ENCODE measurements at regions not wholly inside any gene's neighbourhood (a gene's known extent, or its start where the extent isn't known, plus 50 kb on each side); places are given as distances from the start of the nearest gene placed in this dataset.
A peak's percentile ranks its signal among the peaks of the same experiment; 100 is the strongest.

DNA sequence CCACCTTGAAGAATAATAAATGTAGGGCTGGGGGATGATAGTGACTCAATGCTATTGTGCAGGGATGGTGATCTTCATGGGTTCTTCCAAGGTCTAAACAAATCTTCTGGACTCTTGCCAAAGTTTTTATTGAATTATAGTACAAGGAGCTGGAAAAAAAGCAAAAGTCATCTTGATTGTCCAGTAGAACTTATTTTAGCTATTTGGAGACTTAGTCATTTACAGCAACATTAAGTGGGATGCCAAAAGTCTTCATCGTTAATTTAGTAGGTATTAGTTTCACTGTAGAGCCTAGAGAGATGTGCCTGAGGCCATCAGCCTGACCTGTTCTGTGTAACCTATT is 212.9 kb upstream of the TBX18 start:
- Histone ChIP-seq H3K27me3 (ENCODE audit: control insufficient read depth, insufficient read depth, low read length) (no peaks in the 10 kb centered on the region), H3K4me3 (ENCODE audit: low read length in 3 of 3) (no peak overlapping the region), H3K9ac (ENCODE audit: low read length in 3 of 3) (no peak overlapping the region), H3K27ac (ENCODE audit: low read depth in 2 of 2, low read length in 2 of 2) (no peak overlapping the region), H3K9me3 (ENCODE audit: control insufficient read depth in 2 of 3, insufficient read depth in 1 of 3, low read length in 3 of 3) (no peaks in the 10 kb centered on the region), H3K36me3 (ENCODE audit: control insufficient read depth in 2 of 3, insufficient read depth in 3 of 3, low read length in 3 of 3) (no peaks in the 10 kb centered on the region), H3K4me1 (ENCODE audit: control insufficient read depth in 2 of 3, insufficient read depth in 2 of 3, low read depth in 1 of 3, low read length in 3 of 3) (no peaks in the 10 kb centered on the region)
- FAIRE-seq (no peak), DNase-seq (no peak)
- intact Hi-C loops (cut with DNase I) = no loop called here
- TF ChIP-seq, protein P1, sequence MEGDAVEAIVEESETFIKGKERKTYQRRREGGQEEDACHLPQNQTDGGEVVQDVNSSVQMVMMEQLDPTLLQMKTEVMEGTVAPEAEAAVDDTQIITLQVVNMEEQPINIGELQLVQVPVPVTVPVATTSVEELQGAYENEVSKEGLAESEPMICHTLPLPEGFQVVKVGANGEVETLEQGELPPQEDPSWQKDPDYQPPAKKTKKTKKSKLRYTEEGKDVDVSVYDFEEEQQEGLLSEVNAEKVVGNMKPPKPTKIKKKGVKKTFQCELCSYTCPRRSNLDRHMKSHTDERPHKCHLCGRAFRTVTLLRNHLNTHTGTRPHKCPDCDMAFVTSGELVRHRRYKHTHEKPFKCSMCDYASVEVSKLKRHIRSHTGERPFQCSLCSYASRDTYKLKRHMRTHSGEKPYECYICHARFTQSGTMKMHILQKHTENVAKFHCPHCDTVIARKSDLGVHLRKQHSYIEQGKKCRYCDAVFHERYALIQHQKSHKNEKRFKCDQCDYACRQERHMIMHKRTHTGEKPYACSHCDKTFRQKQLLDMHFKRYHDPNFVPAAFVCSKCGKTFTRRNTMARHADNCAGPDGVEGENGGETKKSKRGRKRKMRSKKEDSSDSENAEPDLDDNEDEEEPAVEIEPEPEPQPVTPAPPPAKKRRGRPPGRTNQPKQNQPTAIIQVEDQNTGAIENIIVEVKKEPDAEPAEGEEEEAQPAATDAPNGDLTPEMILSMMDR (IDR thresholded peaks at IDR 0.05; ENCODE audit: borderline replicate concordance, extremely low read depth, insufficient read depth) = no peak

DNA sequence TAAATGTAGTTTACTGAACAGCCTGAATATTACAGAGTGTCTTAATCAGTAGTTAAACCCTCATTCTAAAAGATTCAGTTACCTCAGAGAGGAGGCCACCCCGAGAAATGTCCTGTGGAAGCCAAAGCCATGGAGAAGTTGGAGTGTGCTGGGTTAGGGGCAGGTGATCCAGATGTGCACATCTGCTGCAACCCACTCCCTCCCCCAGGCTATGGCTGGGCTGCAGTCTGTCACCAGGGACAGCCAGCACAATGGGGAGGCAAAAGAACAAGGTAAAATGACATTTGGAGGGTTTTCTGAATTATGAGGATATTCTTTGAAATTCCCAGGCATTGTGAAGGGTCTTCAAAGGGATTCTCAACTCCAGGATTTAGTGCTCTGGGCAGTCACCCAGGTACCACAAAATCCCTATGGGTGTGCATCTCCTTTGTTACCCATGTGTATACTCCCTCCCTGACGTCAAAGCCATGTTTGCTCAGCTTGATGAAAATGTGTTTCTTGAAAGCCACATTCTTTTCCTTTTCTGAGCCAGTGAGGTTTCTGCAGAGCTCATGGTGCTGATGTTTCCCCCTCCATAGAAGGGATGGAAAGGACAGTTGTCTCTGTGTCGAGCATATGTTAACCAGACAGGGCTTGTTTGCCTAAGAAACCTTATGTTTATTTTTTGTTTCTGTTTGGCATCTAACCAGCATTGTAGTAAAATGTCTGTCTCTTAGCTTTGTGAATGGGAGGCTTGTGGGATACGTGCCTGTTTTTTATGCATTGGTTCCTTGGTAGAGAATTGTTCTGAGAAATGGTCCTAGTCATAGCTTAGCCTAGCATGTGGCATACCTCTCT is 212.3 kb upstream of the TBX18 start:
- FAIRE-seq (no peak), DNase-seq (peak in 1 of 5 donors; percentile 20)
- Histone ChIP-seq H3K36me3 (ENCODE audit: control insufficient read depth in 2 of 3, insufficient read depth in 3 of 3, low read length in 3 of 3) (no peaks in the 10 kb centered on the region), H3K27ac (ENCODE audit: low read depth in 2 of 2, low read length in 2 of 2) (no peak overlapping the region), H3K4me3 (ENCODE audit: low read length in 3 of 3) (no peak overlapping the region), H3K27me3 (ENCODE audit: control insufficient read depth, insufficient read depth, low read length) (no peaks in the 10 kb centered on the region), H3K9me3 (ENCODE audit: control insufficient read depth in 2 of 3, insufficient read depth in 1 of 3, low read length in 3 of 3) (no peaks in the 10 kb centered on the region), H3K9ac (ENCODE audit: low read length in 3 of 3) (no peak overlapping the region), H3K4me1 (ENCODE audit: control insufficient read depth in 2 of 3, insufficient read depth in 2 of 3, low read depth in 1 of 3, low read length in 3 of 3) (no peaks in the 10 kb centered on the region)
- intact Hi-C loops (cut with DNase I) = no loop called here
- TF ChIP-seq, protein P1 (IDR thresholded peaks at IDR 0.05; ENCODE audit: borderline replicate concordance, extremely low read depth, insufficient read depth) = no peak

DNA sequence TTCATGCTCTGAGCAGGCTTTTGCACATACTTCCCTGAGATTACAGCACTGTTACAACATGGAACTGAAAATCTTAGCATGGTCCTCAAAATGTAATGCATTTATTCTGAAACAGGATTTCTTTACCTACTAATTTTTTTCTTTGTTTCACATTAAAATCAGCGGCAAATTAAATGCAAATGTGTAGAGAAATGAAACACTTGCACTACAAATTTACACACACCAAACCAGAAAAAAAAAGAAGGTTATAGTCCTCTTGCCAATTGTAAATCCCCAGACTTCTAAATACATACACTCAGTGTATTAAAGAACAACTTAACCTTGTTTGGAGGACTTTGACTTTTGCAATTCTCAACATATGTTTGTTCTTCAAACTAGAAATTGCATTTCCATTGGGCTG is 210.9 kb upstream of the TBX18 start:
- Histone ChIP-seq H3K36me3 (ENCODE audit: control insufficient read depth in 2 of 3, insufficient read depth in 3 of 3, low read length in 3 of 3) (no peaks in the 10 kb centered on the region), H3K9me3 (ENCODE audit: control insufficient read depth in 2 of 3, insufficient read depth in 1 of 3, low read length in 3 of 3) (no peaks in the 10 kb centered on the region), H3K4me3 (ENCODE audit: low read length in 3 of 3) (no peak overlapping the region), H3K27me3 (ENCODE audit: control insufficient read depth, insufficient read depth, low read length) (no peaks in the 10 kb centered on the region), H3K4me1 (ENCODE audit: control insufficient read depth in 2 of 3, insufficient read depth in 2 of 3, low read depth in 1 of 3, low read length in 3 of 3) (no peaks in the 10 kb centered on the region), H3K27ac (ENCODE audit: low read depth in 2 of 2, low read length in 2 of 2) (no peak overlapping the region), H3K9ac (ENCODE audit: low read length in 3 of 3) (no peak overlapping the region)
- DNase-seq (no peak), FAIRE-seq (no peak)
- TF ChIP-seq, protein P1 (IDR thresholded peaks at IDR 0.05; ENCODE audit: borderline replicate concordance, extremely low read depth, insufficient read depth) = no peak
- intact Hi-C loops (cut with DNase I) = no loop called here

Data from kidney (tissue), 13 donors.